Smooth muscle cell (in vitro differentiated cells): ENCODE measurements at regions not wholly inside any gene's neighbourhood (a gene's known extent, or its start where the extent isn't known, plus 50 kb on each side); places are given as distances from the start of the nearest gene placed in this dataset.

Source experiments
- DNase-seq: peaks from one replicate; lab custom pipeline; 2025; ENCODE audit not compliant: unreplicated experiment; lab: John Stamatoyannopoulos, UW
- H2AFZ ChIP-seq: fragments of 200-600 bp; sonication (generic); 2 replicates; pipeline ENCODE4 v1.6.0; 2016; ENCODE audit warnings: antibody characterized with exemption, low read depth, mild to moderate bottlenecking
- H3F3A ChIP-seq: fragments of 200-600 bp; sonication (generic); 2 replicates; pipeline ENCODE4 v1.6.0; 2017; ENCODE audit warnings: antibody characterized with exemption, low read depth
- H3K27ac ChIP-seq: fragments of 200-600 bp; sonication (generic); 2 replicates; pipeline ENCODE4 v1.5.1; 2016; ENCODE audit warnings: low read depth, mild to moderate bottlenecking
- H3K27me3 ChIP-seq: fragments of 200-600 bp; sonication (generic); 2 replicates; pipeline ENCODE4 v1.6.1; 2016; ENCODE audit warnings: low read depth, mild to moderate bottlenecking
- H3K36me3 ChIP-seq: fragments of 200-600 bp; sonication (generic); 2 replicates; pipeline ENCODE4 v1.5.1; 2016; ENCODE audit warnings: low read depth
- H3K4me1 ChIP-seq: fragments of 200-600 bp; sonication (generic); 2 replicates; pipeline ENCODE4 v1.5.1; 2016; ENCODE audit warnings: low read depth
- H3K4me2 ChIP-seq: fragments of 200-600 bp; sonication (generic); 2 replicates; pipeline ENCODE4 v1.6.0; 2016; ENCODE audit warnings: mild to moderate bottlenecking
- H3K4me3 ChIP-seq: fragments of 200-600 bp; sonication (generic); 2 replicates; pipeline ENCODE4 v1.5.1; 2016; ENCODE audit warnings: mild to moderate bottlenecking
- H3K79me2 ChIP-seq: fragments of 200-600 bp; sonication (generic); 2 replicates; pipeline ENCODE4 v1.6.0; 2016; ENCODE audit warnings: low read depth, mild to moderate bottlenecking
- H3K9ac ChIP-seq: fragments of 200-600 bp; sonication (generic); 2 replicates; pipeline ENCODE4 v1.6.0; 2016; ENCODE audit warnings: low read depth
- H3K9me3 ChIP-seq: fragments of 200-600 bp; sonication (generic); replicated peaks from 2 replicates; pipeline ENCODE4 v1.5.1; 2016; ENCODE audit warnings: low read depth
- H4K20me1 ChIP-seq: fragments of 200-600 bp; sonication (generic); 2 replicates; pipeline ENCODE4 v1.6.0; 2016; ENCODE audit warnings: low read depth
- WGBS: methylation state at CpG from one replicate; pipeline ENCODE4 v1.1.7; 2016; ENCODE audit warnings: low lambda C conversion rate; 5-methylcytosine and 5-hydroxymethylcytosine counted together
- TF ChIP-seq, protein P1 (sequence below): fragments of 200-600 bp; sonication (generic); IDR thresholded peaks from 2 replicates; pipeline ENCODE4 v1.5.1; 2017; ENCODE audit warnings: borderline replicate concordance, mild to moderate bottlenecking, antibody characterized with exemption; ENCODE audit not compliant: insufficient read depth, poor library complexity, severe bottlenecking

DNA sequence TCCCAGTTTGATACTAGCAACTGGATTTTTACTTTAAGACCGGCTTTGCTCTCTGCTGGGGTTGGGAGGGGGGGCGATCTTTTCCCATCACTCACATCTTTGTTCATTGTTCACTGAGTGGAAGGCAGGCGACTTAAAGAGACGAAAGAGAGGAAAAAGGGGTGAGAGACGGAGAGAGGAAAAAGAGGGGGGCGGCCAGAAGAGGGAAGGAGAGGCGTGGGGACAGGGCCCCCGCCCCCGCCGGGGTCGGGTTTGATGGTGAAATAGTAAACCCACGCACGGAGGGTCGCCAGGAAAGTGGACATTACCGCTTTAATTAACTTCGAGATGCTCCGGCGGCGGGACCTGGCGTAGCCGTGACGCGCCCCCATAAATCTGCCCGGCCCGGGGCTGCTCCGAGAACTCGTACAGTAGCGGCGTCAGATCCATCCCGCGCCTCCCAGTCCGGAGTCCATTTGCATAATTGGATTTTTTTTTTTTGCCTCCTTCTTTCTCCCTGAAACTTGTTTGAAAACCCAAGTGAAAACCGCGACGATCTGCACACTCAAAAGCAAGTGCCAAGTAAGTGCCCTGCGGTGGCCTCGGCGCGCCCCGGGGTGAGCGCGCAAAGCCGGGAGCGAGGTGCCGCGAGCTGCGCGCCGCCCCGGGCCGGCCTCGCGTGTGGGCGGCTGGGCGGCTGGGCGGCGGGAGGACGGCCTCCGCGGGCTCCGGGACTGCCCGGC lies 143.9 kb upstream of the ZNF536 start:
- Histone ChIP-seq H3K79me2 (no peaks in the 10 kb centered on the region), H3K27me3 (peaks cover 67% of the 10 kb centered on the region), H3K4me1 (peaks cover 36% of the 10 kb centered on the region), H4K20me1 (no peaks in the 10 kb centered on the region), H3F3A (no peaks in the 10 kb centered on the region), H2AFZ (peak overlapping the region; percentile 62), H3K36me3 (no peaks in the 10 kb centered on the region), H3K4me3 (peak overlapping the region; percentile 56), H3K9me3 (no peaks in the 10 kb centered on the region), H3K4me2 (peak overlapping the region; percentile 89), H3K9ac (no peak overlapping the region), H3K27ac (no peak overlapping the region)
- no peak for DNase-seq
- TF ChIP-seq, protein P1, sequence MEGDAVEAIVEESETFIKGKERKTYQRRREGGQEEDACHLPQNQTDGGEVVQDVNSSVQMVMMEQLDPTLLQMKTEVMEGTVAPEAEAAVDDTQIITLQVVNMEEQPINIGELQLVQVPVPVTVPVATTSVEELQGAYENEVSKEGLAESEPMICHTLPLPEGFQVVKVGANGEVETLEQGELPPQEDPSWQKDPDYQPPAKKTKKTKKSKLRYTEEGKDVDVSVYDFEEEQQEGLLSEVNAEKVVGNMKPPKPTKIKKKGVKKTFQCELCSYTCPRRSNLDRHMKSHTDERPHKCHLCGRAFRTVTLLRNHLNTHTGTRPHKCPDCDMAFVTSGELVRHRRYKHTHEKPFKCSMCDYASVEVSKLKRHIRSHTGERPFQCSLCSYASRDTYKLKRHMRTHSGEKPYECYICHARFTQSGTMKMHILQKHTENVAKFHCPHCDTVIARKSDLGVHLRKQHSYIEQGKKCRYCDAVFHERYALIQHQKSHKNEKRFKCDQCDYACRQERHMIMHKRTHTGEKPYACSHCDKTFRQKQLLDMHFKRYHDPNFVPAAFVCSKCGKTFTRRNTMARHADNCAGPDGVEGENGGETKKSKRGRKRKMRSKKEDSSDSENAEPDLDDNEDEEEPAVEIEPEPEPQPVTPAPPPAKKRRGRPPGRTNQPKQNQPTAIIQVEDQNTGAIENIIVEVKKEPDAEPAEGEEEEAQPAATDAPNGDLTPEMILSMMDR, result no peak
- under 1% methylated on average over 47 of the region's 62 CpGs for WGBS

GRCh38 chr19:30228835-30229524 lies 143.2 kb upstream of the ZNF536 start:
- H3K4me3 ChIP-seq, result peak overlapping the region; percentile 56
- no peaks in the 10 kb centered on the region for H3K36me3 ChIP-seq
- H2AFZ ChIP-seq, result peak overlapping the region; percentile 62
- no peak for DNase-seq
- H4K20me1 ChIP-seq, result no peaks in the 10 kb centered on the region
- TF ChIP-seq, protein P1, result no peak
- H3K4me1 ChIP-seq, result peaks cover 36% of the 10 kb centered on the region
- no peaks in the 10 kb centered on the region for H3F3A ChIP-seq
- no peaks in the 10 kb centered on the region for H3K9me3 ChIP-seq
- no peaks in the 10 kb centered on the region for H3K79me2 ChIP-seq
- no peak overlapping the region for H3K27ac ChIP-seq
- H3K4me2 ChIP-seq, result peak overlapping the region; percentile 89
- peaks cover 64% of the 10 kb centered on the region for H3K27me3 ChIP-seq
- H3K9ac ChIP-seq, result no peak overlapping the region
- 2% methylated on average over 34 of the region's 35 CpGs for WGBS

GRCh38 chr19:30229525-30230174 lies 142.5 kb upstream of the ZNF536 start:
- TF ChIP-seq, protein P1, result no peak
- no peak overlapping the region for H3K27ac ChIP-seq
- H3K27me3 ChIP-seq, result peaks cover 58% of the 10 kb centered on the region
- no peaks in the 10 kb centered on the region for H3K9me3 ChIP-seq
- H3K4me2 ChIP-seq, result peak overlapping the region; percentile 89
- H2AFZ ChIP-seq, result no peak overlapping the region
- no peaks in the 10 kb centered on the region for H3K36me3 ChIP-seq
- H3K4me1 ChIP-seq, result peaks cover 36% of the 10 kb centered on the region
- H4K20me1 ChIP-seq, result no peaks in the 10 kb centered on the region
- H3K79me2 ChIP-seq, result no peaks in the 10 kb centered on the region
- WGBS, result 10% methylated on average over 14 of the region's 14 CpGs
- no peaks in the 10 kb centered on the region for H3F3A ChIP-seq
- DNase-seq, result no peak
- H3K4me3 ChIP-seq, result peak overlapping the region; percentile 56
- H3K9ac ChIP-seq, result no peak overlapping the region
